Gastrocnemius medialis (tissue), 4 donors: ENCODE measurements at regions not wholly inside any gene's neighbourhood (a gene's known extent, or its start where the extent isn't known, plus 50 kb on each side); places are given as distances from the start of the nearest gene placed in this dataset.
"Not testable (repeated sequence)": the region's sequence is repeated elsewhere in the genome, so short reads cannot be mapped to it uniquely, and the experiment has no call there.

Experiments
- ATAC-seq, 2 donors: fragments of 150-250 bp; one replicate each; pipeline ENCODE4 v1.9.1; 2016
- DNase-seq, 2 donors: peaks; one replicate each; pipeline ENCODE4 v3.0.0-alpha.2; 2019
- H3K27ac ChIP-seq, 4 donors: fragments of 200-600 bp; sonication (generic); 1 replicate in 1 of 4; 2 replicates in 3 of 4; pipeline ENCODE4 v1.5.1; 2016 to 2018; ENCODE audit warnings: mild to moderate bottlenecking in 2 of 4, moderate library complexity in 1 of 4
- H3K27me3 ChIP-seq, 3 donors: fragments of 200-600 bp; sonication (generic) in 2 of 3; 1 replicate in 1 of 3; 2 replicates in 2 of 3; pipeline versions ENCODE4 v1.5.1 to v1.6.0; 2016 to 2019; ENCODE audit warnings: mild to moderate bottlenecking in 1 of 3, moderate library complexity in 1 of 3
- H3K36me3 ChIP-seq, 2 donors: fragments of 200-600 bp; sonication (generic) in 1 of 2; one replicate each; pipeline ENCODE4 v1.5.1; 2017 to 2018
- H3K4me1 ChIP-seq, 2 donors: fragments of 200-600 bp; sonication (generic) in 1 of 2; one replicate each; pipeline ENCODE4 v1.5.1; 2016 to 2017; ENCODE audit warnings: mild to moderate bottlenecking in 2 of 2
- H3K4me3 ChIP-seq, 4 donors: fragments of 200-600 bp; sonication (generic) in 3 of 4; 1 replicate in 1 of 4; 2 replicates in 3 of 4; pipeline ENCODE4 v1.5.1; 2016 to 2019; ENCODE audit warnings: mild to moderate bottlenecking in 2 of 4
- H3K9me3 ChIP-seq, 3 donors: fragments of 200-600 bp; sonication (generic) in 2 of 3; 1 replicate in 1 of 3; 2 replicates in 2 of 3; pipeline ENCODE4 v1.5.1; 2016 to 2019
- CTCF ChIP-seq, 5 experiments: fragments of 450-650 bp in 3 of 5; fragments of 200-600 bp in 2 of 5; sonication (generic) in 2 of 5; IDR thresholded peaks in 4 of 5; conservative IDR thresholded peaks in 1 of 5; 1 replicate in 4 of 5; 2 replicates in 1 of 5; pipeline ENCODE4 v1.5.1; 2016 to 2019; ENCODE audit warnings: antibody characterized with exemption in 5 of 5, mild to moderate bottlenecking in 3 of 5, moderate library complexity in 3 of 5
- POLR2A ChIP-seq, 2 donors: fragments of 450-650 bp; IDR thresholded peaks; one replicate each; pipeline ENCODE4 v1.6.1; 2017; ENCODE audit warnings: antibody characterized with exemption in 2 of 2, mild to moderate bottlenecking in 2 of 2, moderate library complexity in 2 of 2
- in situ Hi-C, 4 donors: fragments of 200-750 bp; cut with MboI; loops; one replicate each; pipeline versions ENCODE4 v1.15.0 to v1.8.0; 2017; ENCODE audit warnings: low sequenced_read_pairs in 4 of 4
- intact Hi-C: fragments of 100-400 bp; cut with DNase I; formaldehyde crosslinking; loops from one replicate; pipeline ENCODE4 v1.15.1; 2023; ENCODE audit warnings: low total_unique reads

GRCh38 chrX:56618323-56618722 is 54.9 kb downstream of the UBQLN2 start:
- H3K4me1 ChIP-seq: no peaks in the 10 kb centered on the region
- no peak for ATAC-seq
- in situ Hi-C loops: no loop called here
- no peaks in the 10 kb centered on the region for H3K9me3 ChIP-seq
- no peak overlapping the region for H3K4me3 ChIP-seq
- no peaks in the 10 kb centered on the region for H3K27me3 ChIP-seq
- TF ChIP-seq POLR2A (IDR thresholded peaks at IDR 0.05) (no peak), CTCF (IDR thresholded peaks at IDR 0.05 in 4 of 5, conservative IDR thresholded peaks at IDR 0.05 in 1 of 5) (no peak)
- DNase-seq: no peak
- intact Hi-C loops: no loop called here
- no peak overlapping the region for H3K27ac ChIP-seq
- H3K36me3 ChIP-seq: no peaks in the 10 kb centered on the region

GRCh38 chrX:56623316-56623715 is 59.9 kb downstream of the UBQLN2 start:
- TF ChIP-seq POLR2A (IDR thresholded peaks at IDR 0.05) (no peak), CTCF (IDR thresholded peaks at IDR 0.05 in 4 of 5, conservative IDR thresholded peaks at IDR 0.05 in 1 of 5) (no peak)
- no peaks in the 10 kb centered on the region for H3K9me3 ChIP-seq
- H3K36me3 ChIP-seq: no peaks in the 10 kb centered on the region
- H3K27ac ChIP-seq: no peak overlapping the region
- no peak overlapping the region for H3K4me3 ChIP-seq
- H3K27me3 ChIP-seq: no peaks in the 10 kb centered on the region
- intact Hi-C loops: no loop called here
- ATAC-seq: no peak
- in situ Hi-C loops: no loop called here
- DNase-seq: no peak
- H3K4me1 ChIP-seq: no peaks in the 10 kb centered on the region

- intact Hi-C loops, H3K27ac ChIP-seq, H3K4me3 ChIP-seq, ATAC-seq, H3K27me3 ChIP-seq, H3K9me3 ChIP-seq, in situ Hi-C loops, H3K36me3 ChIP-seq, H3K4me1 ChIP-seq, DNase-seq: not testable (repeated sequence)
Measured at GRCh38 chrX:56635060-56635459, 71.6 kb downstream of the UBQLN2 start.

GRCh38 chrX:56661193-56661592 is 67.8 kb upstream of the NBDY start:
- intact Hi-C loops: no loop called here
- Histone ChIP-seq H3K9me3 (no peaks in the 10 kb centered on the region), H3K36me3 (no peaks in the 10 kb centered on the region), H3K27me3 (no peaks in the 10 kb centered on the region), H3K4me1 (no peaks in the 10 kb centered on the region), H3K4me3 (no peak overlapping the region), H3K27ac (no peak overlapping the region)
- no peak for DNase-seq
- no peak for ATAC-seq
- in situ Hi-C loops: loop anchor here in 1 of 4 donors (25.0 kb wide), 1 partner anchor 249 kb away; no protein-coding TSS in a partner anchor
- TF ChIP-seq POLR2A (IDR thresholded peaks at IDR 0.05): no peak
- no peak for TF ChIP-seq CTCF (IDR thresholded peaks at IDR 0.05 in 4 of 5, conservative IDR thresholded peaks at IDR 0.05 in 1 of 5)
